Activated CD4-positive, alpha-beta T cell treated with anti-CD3 and anti-CD28 coated beads, Interleukin-2, amount 50 U/mL, for 24 hours (primary cell): ENCODE measurements at regions not wholly inside any gene's neighbourhood (a gene's known extent, or its start where the extent isn't known, plus 50 kb on each side); places are given as distances from the start of the nearest gene placed in this dataset.
"Not testable (repeated sequence)": the region's sequence is repeated elsewhere in the genome, so short reads cannot be mapped to it uniquely, and the experiment has no call there.

Experiments used
- DNase-seq, 2 donors: peaks; one replicate each; pipeline ENCODE4 v3.0.0-alpha.2; 2020; ENCODE audit warnings: low read depth in 1 of 2, low spot score in 1 of 2

DNA sequence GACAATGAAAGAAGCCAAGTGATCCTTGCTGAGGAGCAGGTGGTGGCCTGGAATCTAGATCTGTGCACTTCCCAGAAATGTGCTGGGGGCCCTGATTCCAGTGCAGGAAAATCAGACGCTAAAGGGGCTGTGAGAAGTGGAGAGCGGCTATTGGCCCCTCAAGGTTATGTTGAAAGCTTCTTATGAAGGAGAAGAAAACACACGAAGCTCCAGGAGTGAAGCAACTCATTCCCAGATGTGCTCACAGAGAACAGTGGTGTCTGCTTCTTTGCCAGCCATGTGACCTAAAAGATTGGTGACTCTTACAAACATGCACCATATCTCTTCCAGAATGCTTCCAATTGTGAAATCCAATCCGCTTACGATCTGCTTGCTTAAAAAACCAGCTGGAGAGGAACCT lies 679.3 kb upstream of the IGFBP3 start:
- DNase-seq: no peak

- DNase-seq: not testable (repeated sequence)
Observed at GRCh38 chr7:46594831-46595230, 673.8 kb upstream of the IGFBP3 start.

- DNase-seq: not testable (repeated sequence)
Observed at GRCh38 chr7:46590918-46591905, 670.1 kb upstream of the IGFBP3 start.

DNA sequence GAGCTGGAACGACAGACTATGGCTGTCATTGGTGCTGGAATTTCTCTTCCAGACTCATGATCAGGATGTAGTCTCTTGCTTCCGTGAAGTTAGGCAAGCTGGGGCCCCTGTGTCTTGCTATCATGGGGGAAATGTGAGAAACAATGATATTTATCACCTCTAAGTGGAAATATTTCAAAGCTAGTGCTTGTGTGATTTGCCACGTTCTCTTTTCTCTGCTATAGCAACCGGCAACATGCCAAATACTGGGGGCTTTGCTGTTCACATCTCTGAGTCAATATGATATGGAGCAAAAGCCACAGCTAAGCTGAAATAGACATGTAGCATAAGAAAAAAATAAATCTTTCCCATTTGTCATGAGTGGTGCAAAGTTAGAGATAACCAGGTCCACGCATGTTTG lies 668.2 kb upstream of the IGFBP3 start:
- DNase-seq: no peak

DNA sequence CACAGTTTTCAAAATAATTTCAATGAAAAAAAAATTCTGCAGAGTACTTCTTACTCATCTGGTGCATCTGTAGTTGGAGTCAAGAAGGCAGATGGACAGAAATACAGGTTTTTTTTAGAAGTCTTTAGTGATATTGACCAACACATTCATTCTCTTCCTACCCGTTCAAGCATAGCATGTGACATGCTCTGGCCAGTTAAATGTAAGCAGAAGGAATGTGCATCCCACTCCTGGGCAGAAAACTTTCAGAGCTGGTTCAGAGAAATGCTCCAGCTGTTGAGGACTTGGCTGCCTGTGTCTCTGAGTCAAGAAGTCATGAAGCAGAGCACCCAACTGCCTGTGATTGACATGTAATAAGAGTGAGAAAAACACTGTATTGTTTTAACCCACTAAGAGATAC lies 665.3 kb upstream of the IGFBP3 start:
- DNase-seq: no peak

DNA sequence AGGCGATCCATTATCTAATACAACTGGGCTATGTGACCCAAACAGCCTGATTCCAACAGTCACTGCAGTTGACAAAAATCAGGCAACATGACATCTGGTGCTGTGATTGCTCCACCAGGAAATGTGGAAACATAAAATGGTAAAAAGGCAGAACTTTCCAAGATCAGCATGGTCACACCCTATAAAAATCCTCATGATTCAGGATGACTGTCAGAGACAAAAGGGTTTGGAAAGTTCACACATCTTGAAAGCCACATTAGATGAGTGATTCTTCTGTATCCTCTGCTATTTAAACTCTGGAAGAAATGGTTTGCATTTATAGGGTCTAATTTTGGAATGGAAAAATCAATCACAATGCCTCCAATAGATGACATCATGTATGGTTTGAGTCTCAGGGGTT lies 662.6 kb upstream of the IGFBP3 start:
- no peak for DNase-seq

GRCh38 chr7:46581268-46581667 lies 660.2 kb upstream of the IGFBP3 start:
- DNase-seq: no peak

DNA sequence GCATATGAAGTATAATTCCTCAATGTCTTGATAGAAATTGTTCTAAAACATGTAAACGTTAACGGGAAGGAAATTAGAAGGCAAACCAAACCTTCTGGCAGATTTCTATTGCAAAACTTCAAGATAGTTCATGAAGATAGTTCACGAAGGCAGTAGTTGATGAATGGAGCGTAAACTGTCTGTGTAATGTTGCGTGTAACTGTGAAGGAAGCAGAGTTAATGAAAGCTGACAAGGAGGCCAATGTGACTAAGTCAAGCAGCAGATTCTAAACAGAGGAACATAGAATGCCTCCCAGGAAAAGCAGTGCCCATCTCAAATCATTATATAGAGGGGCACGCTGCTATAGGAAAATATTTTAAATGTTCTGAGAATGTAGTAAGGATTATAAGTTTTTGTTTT lies 659.7 kb upstream of the IGFBP3 start:
- DNase-seq: no peak

- DNase-seq: no peak
Observed at GRCh38 chr7:46577394-46577793, 656.3 kb upstream of the IGFBP3 start.

GRCh38 chr7:46576950-46577349 lies 655.9 kb upstream of the IGFBP3 start:
- DNase-seq: no peak

DNA sequence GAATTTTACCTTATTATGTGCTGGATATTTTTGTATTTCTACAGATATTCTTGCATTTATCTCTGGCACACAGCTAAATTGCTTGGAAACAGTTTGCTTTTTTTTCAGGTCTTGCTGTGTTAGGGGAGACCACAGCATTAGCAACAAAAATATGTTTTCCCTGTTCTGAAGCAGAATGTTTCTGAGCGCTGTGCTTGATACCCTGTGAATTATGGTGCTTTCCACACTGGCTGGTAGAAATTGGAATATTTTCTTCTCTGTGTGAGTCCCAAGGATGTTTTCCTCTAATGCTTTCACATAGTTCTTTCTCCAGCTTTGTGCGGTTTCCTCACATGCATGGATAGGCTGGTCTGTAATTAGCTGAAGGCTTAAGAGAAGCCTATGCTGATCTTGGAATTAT lies 651.6 kb upstream of the IGFBP3 start:
- DNase-seq: no peak

- DNase-seq: no peak
Observed at GRCh38 chr7:46571996-46572395, 650.9 kb upstream of the IGFBP3 start.

DNA sequence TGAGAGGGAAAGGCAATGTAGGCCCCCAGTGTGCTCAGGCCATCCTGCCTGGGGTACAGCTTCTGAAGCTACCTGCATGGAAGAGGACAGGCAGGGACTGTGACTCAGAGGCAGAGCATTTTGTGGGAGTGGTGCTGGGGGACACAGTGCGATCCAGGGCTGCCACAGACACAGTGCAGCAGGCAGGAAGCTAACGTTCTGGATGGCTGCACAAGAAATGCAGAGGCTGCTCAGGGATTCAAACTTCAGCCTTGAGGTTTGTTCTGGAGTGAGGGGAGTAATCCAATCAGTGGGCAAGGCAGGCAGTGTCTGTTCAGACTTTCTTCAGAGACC lies 648.0 kb upstream of the IGFBP3 start:
- DNase-seq: no peak

- DNase-seq: no peak
Observed at GRCh38 chr7:46568420-46569132, 647.5 kb upstream of the IGFBP3 start.

DNA sequence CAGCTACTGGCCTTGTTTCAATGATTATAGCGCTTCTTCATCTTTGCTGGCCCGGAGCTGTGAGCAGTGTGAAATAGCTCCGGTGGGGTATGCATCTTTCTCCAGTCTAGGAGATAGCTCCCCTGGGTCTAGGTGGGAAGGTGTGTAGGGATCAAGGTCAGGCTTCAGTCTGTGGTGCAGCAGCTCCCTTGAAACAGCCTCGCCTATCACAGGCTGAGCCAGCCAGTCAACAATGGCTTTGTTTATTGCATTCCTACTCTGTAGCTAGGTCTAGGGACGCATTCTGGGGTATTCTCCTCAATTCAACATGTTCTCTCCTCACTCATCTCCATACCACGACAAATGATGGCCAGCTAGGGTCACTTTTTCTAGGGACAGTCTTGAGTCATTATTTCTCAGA lies 646.8 kb upstream of the IGFBP3 start:
- no peak for DNase-seq

GRCh38 chr7:46566097-46566774 lies 645.2 kb upstream of the IGFBP3 start:
- DNase-seq: no peak

DNA sequence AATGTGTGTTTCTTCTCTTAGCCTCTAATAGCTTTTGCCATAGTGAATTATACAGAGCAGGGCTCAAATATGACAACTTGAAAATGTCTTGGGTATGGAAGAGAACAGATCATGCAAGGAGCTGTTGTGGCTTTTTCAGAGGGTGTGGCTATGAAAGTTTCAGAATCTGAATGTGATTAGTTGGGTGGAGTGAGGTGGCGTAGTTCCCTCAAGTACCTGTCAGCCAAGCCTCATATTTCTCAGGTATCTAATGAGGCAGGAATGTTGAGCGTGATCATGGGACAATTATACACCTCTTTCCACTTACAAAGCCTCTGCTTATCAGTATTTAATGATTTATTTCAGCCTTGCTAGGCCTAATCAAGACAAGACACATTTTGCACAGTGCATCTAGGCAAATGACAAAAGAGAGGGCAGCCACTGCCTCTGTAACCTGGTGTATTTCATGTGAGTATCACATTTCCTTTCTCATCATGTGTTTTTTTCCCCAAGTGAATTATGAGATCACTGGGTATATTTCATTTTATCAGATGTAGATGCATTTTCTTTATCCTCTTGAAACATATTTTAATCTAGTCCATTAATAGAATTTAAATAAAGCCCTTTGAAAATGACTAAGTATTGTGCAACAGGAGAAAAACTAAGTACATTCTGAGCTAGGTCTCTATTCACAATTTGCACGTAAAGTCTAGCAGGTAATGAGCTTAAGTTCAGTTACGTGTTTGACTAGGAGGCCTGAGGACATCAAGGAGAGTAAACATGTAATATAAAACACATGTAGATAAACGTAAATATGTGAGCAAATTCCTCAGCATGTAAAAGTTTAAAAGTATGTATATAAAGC lies 644.4 kb upstream of the IGFBP3 start:
- no peak for DNase-seq

DNA sequence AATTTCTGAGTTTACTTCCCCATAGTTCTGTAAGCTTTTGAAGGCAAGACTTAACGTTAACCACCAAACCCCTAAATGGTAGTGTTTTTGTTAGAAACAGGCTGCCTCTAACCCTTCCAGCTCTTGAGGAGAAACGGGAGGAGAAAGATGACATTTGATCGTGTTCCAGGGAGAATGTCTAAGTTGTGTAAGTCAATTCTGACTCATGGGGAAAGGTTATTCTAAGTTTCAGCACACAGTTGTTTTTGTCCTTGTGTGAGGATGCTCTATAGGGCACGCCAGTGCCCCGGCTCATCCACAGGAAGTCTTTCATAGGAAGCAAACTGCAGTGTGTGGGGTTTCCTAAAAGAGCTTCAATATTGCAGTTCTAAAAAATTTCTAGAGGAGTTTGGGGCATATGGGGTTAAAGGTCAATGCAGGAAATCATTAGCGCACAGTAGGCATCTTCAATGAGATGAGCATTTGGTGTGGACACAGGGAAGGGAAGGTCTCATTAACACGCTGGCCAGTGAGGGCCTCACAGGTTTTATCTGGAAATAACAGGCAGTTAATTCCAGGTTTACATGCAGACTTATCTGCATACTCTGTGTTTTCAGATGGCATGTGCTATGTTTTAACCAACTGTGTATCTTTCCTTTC lies 638.2 kb upstream of the IGFBP3 start:
- DNase-seq: no peak

- no peak for DNase-seq
Observed at GRCh38 chr7:46558482-46559193, 637.6 kb upstream of the IGFBP3 start.

- no peak for DNase-seq
Observed at GRCh38 chr7:46557781-46558180, 636.7 kb upstream of the IGFBP3 start.
